ENCODE measurements at regions not wholly inside any gene's neighbourhood (a gene's known extent, or its start where the extent isn't known, plus 50 kb on each side); places are given as distances from the start of the nearest gene placed in this dataset.

DNA sequence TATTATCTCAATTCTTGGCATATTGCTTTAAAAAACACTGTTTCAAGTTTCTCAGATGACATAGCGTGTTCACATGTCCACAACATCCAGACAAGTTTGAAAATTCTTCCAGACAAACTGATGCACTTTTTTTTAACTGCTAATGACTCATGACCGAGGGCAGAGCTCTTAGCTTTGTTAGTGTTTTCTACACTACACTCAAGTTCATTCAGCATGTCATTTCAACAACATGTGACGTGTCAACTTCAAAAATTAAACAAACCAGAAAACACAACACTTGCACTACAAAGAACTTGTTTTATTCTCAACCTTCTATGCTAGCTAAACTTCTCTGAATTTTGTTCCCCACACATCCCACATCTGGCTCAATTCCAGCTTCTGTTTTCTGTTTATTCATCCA lies 1186.3 kb upstream of the FLRT2 start:
- TF ChIP-seq CTCF (IDR thresholded peaks at IDR 0.05) (no peak), POLR2A (IDR thresholded peaks at IDR 0.05) (no peak)
